Endothelial cell of umbilical vein (primary cell): ENCODE measurements at regions not wholly inside any gene's neighbourhood (a gene's known extent, or its start where the extent isn't known, plus 50 kb on each side); places are given as distances from the start of the nearest gene placed in this dataset.

Source experiments
- BruUV-seq: library from RNA; stranded (reverse); fragments of 400-500 nt; replicated peaks from 2 replicates; lab custom pipeline; 2021; lab: Mats Ljungman, UMichigan
- CTCF ChIA-PET: fragments of 300-600, 350-600 bp; sonication (Branson Sonifier 250); formaldehyde crosslinking; loops from one replicate; lab custom pipeline; 2021; ENCODE audit warnings: antibody characterized with exemption, inconsistent platforms; lab: Charles Lee
- POLR2A ChIA-PET: fragments of 300-600, 350-600 bp; sonication (Branson Sonifier 250); formaldehyde crosslinking; loops from one replicate; lab custom pipeline; 2021; ENCODE audit warnings: antibody characterized with exemption, inconsistent platforms; lab: Charles Lee
- DNase-seq: peaks from one replicate; pipeline ENCODE4 v3.0.0-alpha.2; 2011; ENCODE audit warnings: low read depth, low spot score
- FAIRE-seq: peaks from 2 replicates; lab custom pipeline; 2011; peaks lifted over from hg19 to GRCh38; lab: Jason Lieb, UNC
- H2AFZ ChIP-seq: 2 replicates; pipeline ENCODE4 v1.6.0; 2012; ENCODE audit warnings: low read depth, low read length, control low read depth, inconsistent platforms
- H3K27ac ChIP-seq: 2 replicates; pipeline ENCODE4 v1.5.1; 2011; ENCODE audit warnings: low read depth, mild to moderate bottlenecking, control low read depth, low read length, moderate library complexity; ENCODE audit not compliant: insufficient read depth
- H3K27me3 ChIP-seq, 2 experiments: 2 replicates each; pipeline versions ENCODE4 v1.6.0 to v1.6.1; 2011; ENCODE audit warnings: low read length in 2 of 2, mixed read lengths in 1 of 2; ENCODE audit not compliant: control insufficient read depth in 2 of 2, insufficient read depth in 2 of 2
- H3K36me3 ChIP-seq, 2 experiments: 2 replicates in 1 of 2; 3 replicates in 1 of 2; pipeline ENCODE4 v1.5.1; 2011; ENCODE audit warnings: low read length in 2 of 2, mild to moderate bottlenecking in 1 of 2, moderate library complexity in 1 of 2; ENCODE audit not compliant: control insufficient read depth in 2 of 2, insufficient read depth in 2 of 2; ENCODE audit errors: extremely low read depth in 1 of 2
- H3K4me1 ChIP-seq: 3 replicates; pipeline ENCODE4 v1.5.1; 2011; ENCODE audit warnings: mild to moderate bottlenecking, low read length; ENCODE audit not compliant: control insufficient read depth, insufficient read depth; ENCODE audit errors: extremely low read depth
- H3K4me2 ChIP-seq: 2 replicates; pipeline ENCODE4 v1.6.1; 2011; ENCODE audit warnings: low read length, control low read depth, mixed read lengths; ENCODE audit not compliant: insufficient read depth
- H3K4me3 ChIP-seq, 3 experiments: fragments of 200-600 bp in 1 of 3; sonication (generic), shearing (Covaris generic) in 1 of 3; replicated peaks in 1 of 3; 2 replicates each; pipeline ENCODE4 v1.5.1; 2011 to 2016; ENCODE audit warnings: control low read depth in 3 of 3, low read length in 3 of 3, mild to moderate bottlenecking in 2 of 3, inconsistent platforms in 1 of 3, low read depth in 1 of 3, moderate library complexity in 1 of 3; ENCODE audit not compliant: insufficient read depth in 1 of 3
- H3K79me2 ChIP-seq: 2 replicates; pipeline ENCODE4 v1.6.0; 2012; ENCODE audit warnings: low read length, inconsistent platforms; ENCODE audit not compliant: control insufficient read depth, insufficient read depth
- H3K9ac ChIP-seq: replicated peaks from 2 replicates; pipeline ENCODE3; 2011; ENCODE audit warnings: low read length, control low read depth; ENCODE audit not compliant: insufficient read depth; ENCODE audit errors: extremely low read depth
- H3K9me1 ChIP-seq: replicated peaks from 3 replicates; pipeline ENCODE4 v1.6.0; 2011; ENCODE audit warnings: mild to moderate bottlenecking, low read length; ENCODE audit not compliant: control insufficient read depth, insufficient read depth; ENCODE audit errors: extremely low read depth
- H3K9me3 ChIP-seq: replicated peaks from 2 replicates; pipeline ENCODE4 v1.5.1; 2012; ENCODE audit warnings: low read length, inconsistent platforms; ENCODE audit not compliant: control insufficient read depth, insufficient read depth
- H4K20me1 ChIP-seq: replicated peaks from 2 replicates; pipeline ENCODE3; 2011; ENCODE audit warnings: mild to moderate bottlenecking, low read length; ENCODE audit not compliant: control insufficient read depth, insufficient read depth; ENCODE audit errors: extremely low read depth
- CTCF ChIP-seq, 2 donors: IDR thresholded peaks; 1 replicate in 1 of 2; 2 replicates in 1 of 2; pipeline ENCODE4 v1.5.1; 2011; ENCODE audit warnings: low read length in 2 of 2, mild to moderate bottlenecking in 2 of 2, moderate library complexity in 2 of 2, control low read depth in 1 of 2, inconsistent platforms in 1 of 2, low read depth in 1 of 2; ENCODE audit not compliant: insufficient read depth in 1 of 2; ENCODE audit errors: extremely low read depth in 1 of 2
- EZH2 ChIP-seq: IDR thresholded peaks from 2 replicates; pipeline ENCODE4 v1.6.1; 2012; ENCODE audit warnings: borderline replicate concordance, low read depth, mild to moderate bottlenecking, moderate library complexity, low read length, inconsistent platforms; ENCODE audit not compliant: severe bottlenecking
- FOS ChIP-seq: IDR thresholded peaks from 2 replicates; pipeline ENCODE4 v1.6.1; 2011; ENCODE audit warnings: mild to moderate bottlenecking, low read length, moderate library complexity, borderline replicate concordance; ENCODE audit not compliant: insufficient read depth
- GATA2 ChIP-seq: IDR thresholded peaks from 2 replicates; pipeline ENCODE4 v1.7.0; 2011; ENCODE audit warnings: low read depth, mild to moderate bottlenecking, moderate library complexity, mixed read lengths, low read length; ENCODE audit not compliant: insufficient read length, insufficient read depth
- JUN ChIP-seq: IDR thresholded peaks from 2 replicates; pipeline ENCODE4 v1.6.1; 2011; ENCODE audit warnings: borderline replicate concordance, low read depth; ENCODE audit not compliant: insufficient read length, insufficient read depth
- MAX ChIP-seq: IDR thresholded peaks from 2 replicates; pipeline ENCODE4 v1.6.1; 2011; ENCODE audit not compliant: insufficient read depth, insufficient read length
- MYC ChIP-seq: IDR thresholded peaks from one replicate; pipeline ENCODE4 v1.6.1; 2011; ENCODE audit warnings: mild to moderate bottlenecking, low read depth, low read length
- POLR2A ChIP-seq: IDR thresholded peaks from 2 replicates; pipeline ENCODE4 v1.6.1; 2012; ENCODE audit warnings: low read depth, mild to moderate bottlenecking, control low read depth, low read length
- POLR2AphosphoS5 ChIP-seq: IDR thresholded peaks from 2 replicates; pipeline ENCODE4 v1.6.1; 2012; ENCODE audit warnings: low read depth, mild to moderate bottlenecking, control low read depth, low read length, moderate library complexity; ENCODE audit not compliant: insufficient read depth
- dilution Hi-C: fragments of 300-500 bp; cut with MboI; formaldehyde crosslinking; loops from one replicate; pipeline ENCODE4 v1.15.0; 2019; ENCODE audit warnings: low sequenced_read_pairs; ENCODE audit not compliant: extremely low pct_ligation_motif_present
- intact Hi-C: fragments of 100-400 bp; cut with micrococcal nuclease; formaldehyde crosslinking; loops from one replicate; pipeline ENCODE4 v1.10.0; 2022

- TF ChIP-seq CTCF (IDR thresholded peaks at IDR 0.05; ENCODE audit: extremely low read depth in 1 of 2, insufficient read depth in 1 of 2, low read depth in 1 of 2, low read length in 2 of 2) (no peak), POLR2AphosphoS5 (no peak), FOS (no peak)
- ChIA-PET POLR2A (no interaction called here), CTCF (no interaction called here)
- Histone ChIP-seq H3K4me2 (no peak overlapping the region), H3K4me3 (no peak overlapping the region), H3K9ac (no peak overlapping the region), H3K36me3 (no peaks in the 10 kb centered on the region), H3K4me1 (no peaks in the 10 kb centered on the region), H3K9me1 (no peaks in the 10 kb centered on the region), H2AFZ (no peak overlapping the region), H3K27me3 (peaks cover 3 to 4% of the 10 kb centered on the region in 2 experiments), H3K27ac (no peak overlapping the region), H4K20me1 (no peaks in the 10 kb centered on the region), H3K79me2 (no peaks in the 10 kb centered on the region), H3K9me3 (no peaks in the 10 kb centered on the region)
- DNase-seq (no peak), FAIRE-seq (no peak)
- BruUV-seq, result no TSS peak
- dilution Hi-C loops, result no loop called here
- intact Hi-C loops, result no loop called here
These were observed 73.4 kb upstream of the CD44 start for GRCh38 chr11:35065566-35065965.

GRCh38 chr11:35066030-35066429 lies 72.9 kb upstream of the CD44 start:
- H3K27me3 ChIP-seq, result peaks cover 3 to 4% of the 10 kb centered on the region in 2 experiments
- no peak overlapping the region for H3K4me3 ChIP-seq
- H3K4me2 ChIP-seq, result no peak overlapping the region
- TF ChIP-seq FOS (no peak), JUN (no peak), POLR2A (no peak), GATA2 (no peak), CTCF (IDR thresholded peaks at IDR 0.05; ENCODE audit: extremely low read depth in 1 of 2, insufficient read depth in 1 of 2, low read depth in 1 of 2, low read length in 2 of 2) (no peak), MAX (no peak), POLR2AphosphoS5 (no peak), EZH2 (no peak), MYC (no peak)
- H3K9ac ChIP-seq, result no peak overlapping the region
- no peak overlapping the region for H3K27ac ChIP-seq
- H3K9me3 ChIP-seq, result no peaks in the 10 kb centered on the region
- intact Hi-C loops, result no loop called here
- H3K9me1 ChIP-seq, result no peaks in the 10 kb centered on the region
- FAIRE-seq (no peak), DNase-seq (no peak)
- dilution Hi-C loops, result no loop called here
- H3K36me3 ChIP-seq, result no peaks in the 10 kb centered on the region
- H3K79me2 ChIP-seq, result no peaks in the 10 kb centered on the region
- ChIA-PET POLR2A (no interaction called here), CTCF (no interaction called here)
- no peaks in the 10 kb centered on the region for H3K4me1 ChIP-seq
- H2AFZ ChIP-seq, result no peak overlapping the region
- no peaks in the 10 kb centered on the region for H4K20me1 ChIP-seq
- BruUV-seq, result no TSS peak
